ENCODE measurements at regions not wholly inside any gene's neighbourhood (a gene's known extent, or its start where the extent isn't known, plus 50 kb on each side); places are given as distances from the start of the nearest gene placed in this dataset.

DNA sequence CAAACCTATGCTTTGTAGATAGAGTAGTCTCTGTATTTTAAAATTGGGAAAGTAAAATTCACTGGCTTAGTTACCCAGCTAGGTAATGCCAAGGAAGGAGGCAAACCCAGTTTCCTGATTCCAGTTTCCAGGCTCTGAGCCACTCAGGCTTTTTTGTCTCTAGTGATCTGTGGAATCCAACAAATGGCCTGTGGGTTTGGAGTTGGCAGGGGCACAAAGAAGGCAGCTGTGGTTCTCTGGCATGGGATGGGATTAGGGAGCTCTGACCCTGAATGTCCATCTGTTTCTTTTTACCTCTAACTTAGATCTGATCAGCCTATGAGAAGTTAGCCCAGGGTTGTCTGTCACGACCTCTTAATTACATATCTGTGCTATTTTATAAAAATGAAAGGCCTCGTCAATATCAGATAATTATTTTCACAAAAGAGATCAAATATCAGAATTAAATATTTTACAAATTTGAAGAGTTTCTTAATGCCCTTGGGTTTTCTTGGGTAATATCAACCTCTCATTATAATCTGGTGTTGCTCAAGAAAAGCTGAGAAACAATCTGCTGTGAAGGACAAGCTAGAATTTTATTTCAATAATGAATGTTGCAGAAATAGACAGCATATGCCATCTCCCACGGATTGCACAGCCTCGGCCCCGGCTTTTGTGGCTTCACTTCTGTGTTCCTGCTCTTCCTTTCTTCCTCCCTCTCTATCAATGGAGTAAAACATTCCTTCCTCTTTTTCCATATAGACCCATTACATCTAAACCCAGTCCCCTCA, 63.7 kb upstream of the DAZL start:
- no peak overlapping the region for H3K4me3 ChIP-seq (ENCODE audit: low read depth, low read length)
- no peak for DNase-seq (ENCODE audit: low read depth)
- TF ChIP-seq, protein P1, sequence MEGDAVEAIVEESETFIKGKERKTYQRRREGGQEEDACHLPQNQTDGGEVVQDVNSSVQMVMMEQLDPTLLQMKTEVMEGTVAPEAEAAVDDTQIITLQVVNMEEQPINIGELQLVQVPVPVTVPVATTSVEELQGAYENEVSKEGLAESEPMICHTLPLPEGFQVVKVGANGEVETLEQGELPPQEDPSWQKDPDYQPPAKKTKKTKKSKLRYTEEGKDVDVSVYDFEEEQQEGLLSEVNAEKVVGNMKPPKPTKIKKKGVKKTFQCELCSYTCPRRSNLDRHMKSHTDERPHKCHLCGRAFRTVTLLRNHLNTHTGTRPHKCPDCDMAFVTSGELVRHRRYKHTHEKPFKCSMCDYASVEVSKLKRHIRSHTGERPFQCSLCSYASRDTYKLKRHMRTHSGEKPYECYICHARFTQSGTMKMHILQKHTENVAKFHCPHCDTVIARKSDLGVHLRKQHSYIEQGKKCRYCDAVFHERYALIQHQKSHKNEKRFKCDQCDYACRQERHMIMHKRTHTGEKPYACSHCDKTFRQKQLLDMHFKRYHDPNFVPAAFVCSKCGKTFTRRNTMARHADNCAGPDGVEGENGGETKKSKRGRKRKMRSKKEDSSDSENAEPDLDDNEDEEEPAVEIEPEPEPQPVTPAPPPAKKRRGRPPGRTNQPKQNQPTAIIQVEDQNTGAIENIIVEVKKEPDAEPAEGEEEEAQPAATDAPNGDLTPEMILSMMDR (conservative IDR thresholded peaks at IDR 0.05; ENCODE audit: low read depth, low read length): no peak

DNA sequence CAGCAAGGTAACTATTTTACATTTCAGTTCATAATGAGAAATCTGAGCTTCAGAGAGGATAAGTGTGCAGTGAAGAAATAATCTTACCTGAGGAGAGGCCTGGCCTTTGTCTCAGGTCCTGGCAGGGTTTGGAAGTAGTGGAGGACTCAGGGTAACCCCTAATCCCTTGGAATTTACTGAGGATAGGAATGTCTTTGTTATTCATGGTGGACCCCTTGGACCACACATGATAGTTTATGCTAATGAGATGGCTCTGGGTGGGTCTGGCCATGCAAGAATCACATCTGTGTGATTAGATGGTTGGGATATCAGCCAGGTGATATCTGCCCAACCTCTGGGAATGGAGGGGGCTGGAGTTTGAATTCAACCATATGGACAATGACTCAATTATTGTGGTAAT, 65.0 kb upstream of the DAZL start:
- DNase-seq (ENCODE audit: low read depth): no peak
- TF ChIP-seq, protein P1 (conservative IDR thresholded peaks at IDR 0.05; ENCODE audit: low read depth, low read length): no peak
- H3K4me3 ChIP-seq (ENCODE audit: low read depth, low read length): no peak overlapping the region

DNA sequence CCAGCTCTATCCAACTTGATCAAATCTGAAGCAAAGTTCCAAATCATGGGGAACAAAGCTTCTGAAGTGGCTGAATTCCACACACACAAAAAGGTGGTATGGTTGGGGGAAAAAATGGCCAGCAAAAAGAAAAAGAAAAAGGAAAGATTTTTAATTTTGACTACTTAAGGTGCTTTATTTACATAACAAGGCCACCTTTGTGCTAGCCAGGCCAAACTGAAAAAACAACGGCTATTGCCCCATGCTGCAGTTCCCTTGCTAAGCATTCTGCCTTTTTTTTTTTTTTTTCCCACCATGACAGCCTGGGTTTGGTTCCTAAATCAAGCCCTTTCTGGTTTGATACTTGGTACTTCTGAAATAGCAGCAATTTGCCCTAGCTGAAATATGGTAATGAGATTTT, 66.5 kb upstream of the DAZL start:
- no peak for DNase-seq (ENCODE audit: low read depth)
- H3K4me3 ChIP-seq (ENCODE audit: low read depth, low read length): no peak overlapping the region
- TF ChIP-seq, protein P1 (conservative IDR thresholded peaks at IDR 0.05; ENCODE audit: low read depth, low read length): no peak

DNA sequence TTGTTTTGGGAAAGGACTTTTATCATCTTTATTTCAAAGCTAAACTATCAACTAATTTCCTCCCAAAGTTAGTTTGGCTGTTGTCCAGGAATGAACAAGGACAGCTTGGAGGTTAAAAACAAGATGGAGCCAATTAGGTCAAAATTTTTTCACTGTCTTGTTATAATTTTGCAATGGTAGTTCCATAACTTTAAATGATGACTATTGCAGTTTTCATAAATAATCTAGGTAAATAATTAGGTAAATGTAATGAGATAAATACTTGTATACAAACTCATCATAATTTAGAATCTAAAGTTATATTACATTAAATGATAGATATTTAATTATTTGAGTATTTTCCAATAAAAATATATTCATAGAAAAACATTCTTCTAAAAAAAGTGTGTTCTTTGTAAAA, 68.3 kb upstream of the DAZL start:
- no peak overlapping the region for H3K4me3 ChIP-seq (ENCODE audit: low read depth, low read length)
- TF ChIP-seq, protein P1 (conservative IDR thresholded peaks at IDR 0.05; ENCODE audit: low read depth, low read length): no peak
- DNase-seq (ENCODE audit: low read depth): no peak

DNA sequence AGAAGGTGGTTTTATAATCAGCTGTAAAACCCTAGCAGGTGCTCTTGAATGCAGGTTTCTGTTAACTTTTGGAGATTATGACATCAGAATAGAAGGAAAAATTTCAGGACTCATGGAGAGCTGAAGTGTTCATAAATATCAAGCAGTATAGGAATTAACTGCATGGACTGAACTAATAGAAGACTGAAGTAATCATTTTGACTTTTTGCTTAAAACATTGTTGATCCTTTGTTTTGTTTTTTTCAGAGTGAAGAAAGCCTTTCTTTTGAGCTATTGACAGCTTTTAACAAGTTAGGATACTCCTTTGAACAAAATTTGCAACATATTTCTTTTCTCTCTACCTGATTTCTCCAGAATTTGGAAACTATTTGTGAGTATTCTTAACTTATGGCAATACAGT, 70.6 kb upstream of the DAZL start:
- H3K4me3 ChIP-seq (ENCODE audit: low read depth, low read length): no peak overlapping the region
- no peak for DNase-seq (ENCODE audit: low read depth)
- TF ChIP-seq, protein P1 (conservative IDR thresholded peaks at IDR 0.05; ENCODE audit: low read depth, low read length): no peak

DNA sequence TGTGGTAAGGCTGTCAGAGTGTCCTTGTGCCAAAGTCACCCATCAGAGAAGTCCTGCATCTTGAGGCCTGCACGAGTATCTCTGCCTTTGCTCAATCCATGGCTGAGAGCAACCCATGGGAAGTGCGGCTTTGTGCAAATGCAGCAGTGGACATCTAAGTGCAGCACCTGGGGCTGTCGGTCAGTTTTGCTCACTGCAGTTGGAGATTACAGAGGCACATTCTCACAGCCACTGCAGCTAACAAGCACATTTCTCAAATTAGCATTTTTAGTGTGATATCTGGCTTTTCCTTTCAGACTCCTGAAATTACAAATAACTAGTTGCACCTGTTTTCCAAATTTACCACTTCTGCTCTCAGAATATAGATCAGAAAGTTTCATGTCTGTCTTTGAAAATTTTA, 81.5 kb upstream of the DAZL start:
- no peak overlapping the region for H3K4me3 ChIP-seq (ENCODE audit: low read depth, low read length)
- TF ChIP-seq, protein P1 (conservative IDR thresholded peaks at IDR 0.05; ENCODE audit: low read depth, low read length): no peak
- DNase-seq (ENCODE audit: low read depth): no peak

DNA sequence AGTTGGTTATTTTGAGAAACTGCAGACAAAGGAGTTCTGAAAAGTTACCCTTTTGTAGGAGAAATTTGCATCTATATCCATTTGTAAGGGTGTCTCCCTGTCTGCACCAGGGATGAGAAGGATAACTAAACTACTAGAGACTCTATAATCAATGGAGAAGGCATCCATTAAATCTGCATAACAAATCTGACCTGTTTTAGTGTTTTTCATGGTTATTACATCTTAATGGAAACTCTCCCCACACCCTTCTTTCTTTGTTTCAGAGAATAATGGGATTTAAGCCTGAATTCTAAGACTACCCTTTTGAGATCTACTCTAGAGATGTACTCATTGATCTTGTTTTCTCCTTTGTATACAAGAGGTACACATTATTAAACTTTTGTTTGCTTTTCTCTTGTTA, 82.0 kb upstream of the DAZL start:
- TF ChIP-seq, protein P1 (conservative IDR thresholded peaks at IDR 0.05; ENCODE audit: low read depth, low read length): no peak
- DNase-seq (ENCODE audit: low read depth): no peak
- H3K4me3 ChIP-seq (ENCODE audit: low read depth, low read length): no peak overlapping the region
